K562 (cell line): ENCODE measurements at regions not wholly inside any gene's neighbourhood (a gene's known extent, or its start where the extent isn't known, plus 50 kb on each side); places are given as distances from the start of the nearest gene placed in this dataset.

Source experiments
- ATAC-seq: fragments of 200-7000 bp; cut with Tn5 transposase; 3 replicates; pipeline ENCODE4 v1.9.1; 2020; ENCODE audit warnings: moderate library complexity
- BruUV-seq: library from RNA; stranded (reverse); fragments of 400-500 nt; replicated peaks from 2 replicates; lab custom pipeline; 2021; lab: Mats Ljungman, UMichigan
- CTCF ChIA-PET: fragments of 300-600 bp; formaldehyde crosslinking; extraction: SDS; loops from one replicate; lab custom pipeline; 2021; ENCODE audit warnings: low intra/inter-chr PET ratio; lab: Yijun Ruan, JAX
- POLR2A ChIA-PET: fragments of 300-600, 350-650 bp; sonication (Branson Sonifier 250); formaldehyde crosslinking; extraction: SDS; loops from one replicate; lab custom pipeline; 2021; ENCODE audit warnings: antibody characterized with exemption, inconsistent platforms; lab: Yijun Ruan, JAX
- DNase-seq, 4 experiments: peaks; one replicate each; pipeline versions ENCODE4 v3.0.0 to v3.0.0-alpha.2; 2011 to 2018; ENCODE audit warnings: low spot score in 3 of 4, mixed read lengths in 3 of 4; ENCODE audit errors: extremely low read depth in 1 of 4
- FAIRE-seq: peaks from 2 replicates; lab custom pipeline; 2011; peaks lifted over from hg19 to GRCh38; lab: Jason Lieb, UNC
- H2AFZ ChIP-seq: 2 replicates; pipeline ENCODE4 v1.6.0; 2011; ENCODE audit warnings: low read depth, low read length, control low read depth, inconsistent platforms
- H3K27ac ChIP-seq: fragments of 200-600 bp; 3 replicates; pipeline ENCODE4 v1.8.0; 2011; ENCODE audit warnings: low read depth, mild to moderate bottlenecking, control low read depth, inconsistent platforms, low read length, moderate library complexity, mixed read lengths; ENCODE audit errors: extremely low read depth
- H3K27me3 ChIP-seq, 2 experiments: fragments of 300-600 bp in 1 of 2; 2 replicates in 1 of 2; 3 replicates in 1 of 2; pipeline versions ENCODE4 v1.6.0 to v1.8.0; 2011; ENCODE audit warnings: inconsistent platforms in 2 of 2, low read length in 2 of 2, mild to moderate bottlenecking in 1 of 2, mixed read lengths in 1 of 2, moderate library complexity in 1 of 2; ENCODE audit not compliant: control insufficient read depth in 2 of 2, insufficient read depth in 2 of 2
- H3K36me3 ChIP-seq: fragments of 300-600 bp; 3 replicates; pipeline ENCODE4 v1.8.0; 2011; ENCODE audit warnings: mild to moderate bottlenecking, low read length, inconsistent platforms; ENCODE audit not compliant: control insufficient read depth, insufficient read depth
- H3K4me1 ChIP-seq, 2 experiments: fragments of 200-600 bp in 1 of 2; replicated peaks in 1 of 2; 2 replicates in 1 of 2; 3 replicates in 1 of 2; pipeline versions ENCODE4 v1.5.1 to v1.8.0; 2011; ENCODE audit warnings: inconsistent platforms in 2 of 2, low read length in 2 of 2, mild to moderate bottlenecking in 1 of 2, mixed read lengths in 1 of 2, moderate library complexity in 1 of 2; ENCODE audit not compliant: control insufficient read depth in 2 of 2, insufficient read depth in 2 of 2
- H3K4me2 ChIP-seq: 2 replicates; pipeline ENCODE4 v1.6.1; 2011; ENCODE audit warnings: low read length, control low read depth, inconsistent platforms, mixed read lengths; ENCODE audit not compliant: insufficient read depth
- H3K4me3 ChIP-seq: fragments of 200-600 bp; sonication (generic), shearing (Covaris generic); 2 replicates; pipeline ENCODE4 v1.5.1; 2016; ENCODE audit warnings: control low read depth, inconsistent platforms
- H3K79me2 ChIP-seq: fragments of 200-600 bp; 3 replicates; pipeline ENCODE4 v1.8.0; 2011; ENCODE audit warnings: low read length, inconsistent platforms; ENCODE audit not compliant: control insufficient read depth, insufficient read depth
- H3K9ac ChIP-seq, 2 experiments: 2 replicates each; pipeline versions ENCODE4 v1.6.0 to v1.6.1; 2011; ENCODE audit warnings: low read depth in 2 of 2, low read length in 2 of 2, control low read depth in 1 of 2, inconsistent platforms in 1 of 2, mild to moderate bottlenecking in 1 of 2, mixed read lengths in 1 of 2; ENCODE audit not compliant: insufficient read depth in 1 of 2
- H3K9me1 ChIP-seq: one replicate; pipeline ENCODE4 v1.6.0; 2011; ENCODE audit warnings: inconsistent platforms, mild to moderate bottlenecking, low read length, moderate library complexity; ENCODE audit not compliant: control insufficient read depth, insufficient read depth
- H3K9me3 ChIP-seq: replicated peaks from 2 replicates; pipeline ENCODE4 v1.5.1; 2011; ENCODE audit warnings: low read depth, low read length, inconsistent platforms; ENCODE audit not compliant: control insufficient read depth, insufficient read depth
- H4K20me1 ChIP-seq: replicated peaks from 2 replicates; pipeline ENCODE4 v1.6.1; 2011; ENCODE audit warnings: low read length, inconsistent platforms, mixed read lengths; ENCODE audit not compliant: control insufficient read depth, insufficient read depth
- CREM ChIP-seq: IDR thresholded peaks from 2 replicates; pipeline ENCODE4 v1.6.1; 2014; ENCODE audit warnings: antibody characterized with exemption, low read depth
- GATA2 ChIP-seq: sonication (generic); formaldehyde crosslinking; IDR thresholded peaks from 2 replicates; pipeline ENCODE4 v1.4.0; 2020; ENCODE audit warnings: mild to moderate bottlenecking, missing genetic modification reagents
- LARP7 ChIP-seq: fragments of 450-650 bp; IDR thresholded peaks from 2 replicates; pipeline ENCODE4 v1.6.1; 2016
- MTA1 ChIP-seq: fragments of 450-650 bp; IDR thresholded peaks from 2 replicates; pipeline ENCODE4 v1.6.1; 2017; ENCODE audit warnings: borderline replicate concordance
- PBX2 ChIP-seq, 2 experiments: IDR thresholded peaks in 1 of 2; conservative IDR thresholded peaks in 1 of 2; 2 replicates each; pipeline ENCODE4 v1.6.1; 2016; ENCODE audit warnings: low read depth in 2 of 2, mild to moderate bottlenecking in 1 of 2, missing compliant biosample characterization in 1 of 2, missing genetic modification characterization in 1 of 2, moderate library complexity in 1 of 2
- WGBS: fragments of 100-300 bp; shearing (Covaris generic); methylation state at CpG from one replicate; pipeline ENCODE4 v1.1.6; 2016; ENCODE audit warnings: low coverage, mixed read lengths; ENCODE audit not compliant: insufficient coverage; ENCODE audit errors: missing lambda C conversion rate; 5-methylcytosine and 5-hydroxymethylcytosine counted together
- in situ Hi-C: fragments of 300-500 bp; cut with MboI; formaldehyde crosslinking; loops from 4 replicates; pipeline ENCODE4 v1.15.0; 2018; ENCODE audit warnings: inconsistent platforms, mixed read lengths
- intact Hi-C: fragments of 100-400 bp; cut with micrococcal nuclease; formaldehyde crosslinking; loops from 2 replicates; pipeline ENCODE4 v1.14.2; 2022
- TF ChIP-seq, protein P1 (sequence below): sonication (generic); formaldehyde crosslinking; IDR thresholded peaks from 2 replicates; pipeline ENCODE4 v1.8.0; 2022; ENCODE audit warnings: mild to moderate bottlenecking, missing genetic modification reagents
- TF ChIP-seq, protein P2 (sequence below): fragments of 250-450 bp; sonication (Bioruptor Pico); IDR thresholded peaks from 2 replicates; pipeline ENCODE4 v1.8.0; 2021; ENCODE audit warnings: borderline replicate concordance, mild to moderate bottlenecking, moderate library complexity; ENCODE audit not compliant: poor library complexity, severe bottlenecking
- TF ChIP-seq, protein P3 (sequence below): sonication (generic); formaldehyde crosslinking; IDR thresholded peaks from 2 replicates; pipeline ENCODE4 v1.8.0; 2023; ENCODE audit warnings: mild to moderate bottlenecking, missing genetic modification reagents

DNA sequence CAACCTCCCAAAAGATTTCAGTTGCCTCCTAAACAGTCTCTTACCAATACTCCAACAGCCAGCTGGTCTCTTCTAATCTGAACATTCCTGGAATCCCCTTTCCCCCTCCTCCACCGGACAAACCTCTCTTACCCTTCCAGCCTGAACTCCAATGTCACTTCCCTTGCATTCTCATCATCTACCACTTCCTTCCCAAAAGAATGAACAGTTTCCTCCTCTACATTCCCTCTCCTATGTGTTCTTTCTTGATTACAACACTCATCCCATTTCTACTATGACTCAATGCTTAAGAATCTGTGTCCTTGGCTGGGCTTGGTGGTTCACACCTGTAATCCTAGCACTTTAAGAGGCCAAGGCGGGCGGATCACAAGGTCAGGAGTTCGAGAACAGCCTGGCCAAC is 417.1 kb downstream of the SETD4 start (continued):
- TF ChIP-seq, protein P1, sequence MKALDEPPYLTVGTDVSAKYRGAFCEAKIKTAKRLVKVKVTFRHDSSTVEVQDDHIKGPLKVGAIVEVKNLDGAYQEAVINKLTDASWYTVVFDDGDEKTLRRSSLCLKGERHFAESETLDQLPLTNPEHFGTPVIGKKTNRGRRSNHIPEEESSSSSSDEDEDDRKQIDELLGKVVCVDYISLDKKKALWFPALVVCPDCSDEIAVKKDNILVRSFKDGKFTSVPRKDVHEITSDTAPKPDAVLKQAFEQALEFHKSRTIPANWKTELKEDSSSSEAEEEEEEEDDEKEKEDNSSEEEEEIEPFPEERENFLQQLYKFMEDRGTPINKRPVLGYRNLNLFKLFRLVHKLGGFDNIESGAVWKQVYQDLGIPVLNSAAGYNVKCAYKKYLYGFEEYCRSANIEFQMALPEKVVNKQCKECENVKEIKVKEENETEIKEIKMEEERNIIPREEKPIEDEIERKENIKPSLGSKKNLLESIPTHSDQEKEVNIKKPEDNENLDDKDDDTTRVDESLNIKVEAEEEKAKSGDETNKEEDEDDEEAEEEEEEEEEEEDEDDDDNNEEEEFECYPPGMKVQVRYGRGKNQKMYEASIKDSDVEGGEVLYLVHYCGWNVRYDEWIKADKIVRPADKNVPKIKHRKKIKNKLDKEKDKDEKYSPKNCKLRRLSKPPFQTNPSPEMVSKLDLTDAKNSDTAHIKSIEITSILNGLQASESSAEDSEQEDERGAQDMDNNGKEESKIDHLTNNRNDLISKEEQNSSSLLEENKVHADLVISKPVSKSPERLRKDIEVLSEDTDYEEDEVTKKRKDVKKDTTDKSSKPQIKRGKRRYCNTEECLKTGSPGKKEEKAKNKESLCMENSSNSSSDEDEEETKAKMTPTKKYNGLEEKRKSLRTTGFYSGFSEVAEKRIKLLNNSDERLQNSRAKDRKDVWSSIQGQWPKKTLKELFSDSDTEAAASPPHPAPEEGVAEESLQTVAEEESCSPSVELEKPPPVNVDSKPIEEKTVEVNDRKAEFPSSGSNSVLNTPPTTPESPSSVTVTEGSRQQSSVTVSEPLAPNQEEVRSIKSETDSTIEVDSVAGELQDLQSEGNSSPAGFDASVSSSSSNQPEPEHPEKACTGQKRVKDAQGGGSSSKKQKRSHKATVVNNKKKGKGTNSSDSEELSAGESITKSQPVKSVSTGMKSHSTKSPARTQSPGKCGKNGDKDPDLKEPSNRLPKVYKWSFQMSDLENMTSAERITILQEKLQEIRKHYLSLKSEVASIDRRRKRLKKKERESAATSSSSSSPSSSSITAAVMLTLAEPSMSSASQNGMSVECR, result no peak
- TF ChIP-seq LARP7 (no peak), CREM (no peak), GATA2 (CRISPR knock-in tag) (no peak)
- TF ChIP-seq, protein P2, sequence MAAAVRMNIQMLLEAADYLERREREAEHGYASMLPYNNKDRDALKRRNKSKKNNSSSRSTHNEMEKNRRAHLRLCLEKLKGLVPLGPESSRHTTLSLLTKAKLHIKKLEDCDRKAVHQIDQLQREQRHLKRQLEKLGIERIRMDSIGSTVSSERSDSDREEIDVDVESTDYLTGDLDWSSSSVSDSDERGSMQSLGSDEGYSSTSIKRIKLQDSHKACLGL, result no peak
- TF ChIP-seq, all 486 proteins: peak for 0

GRCh38 chr21:35641271-35642016 is 418.9 kb downstream of the SETD4 start:
- no peak for ATAC-seq
- no peaks in the 10 kb centered on the region for H4K20me1 ChIP-seq
- no peak overlapping the region for H3K4me3 ChIP-seq
- H3K9ac ChIP-seq, result no peak overlapping the region
- DNase-seq, result no peak
- WGBS, result 0% methylated on average over 4 of the region's 4 CpGs
- ChIA-PET CTCF (no interaction called here), POLR2A (no interaction called here)
- H3K9me3 ChIP-seq, result no peaks in the 10 kb centered on the region
- in situ Hi-C loops, result no loop called here
- no peaks in the 10 kb centered on the region for H3K36me3 ChIP-seq
- BruUV-seq, result no TSS peak
- H3K79me2 ChIP-seq, result no peaks in the 10 kb centered on the region
- H2AFZ ChIP-seq, result no peak overlapping the region
- peaks cover 4% of the 10 kb centered on the region in 2 experiments; a peak in 4 of 5 replicates for H3K27me3 ChIP-seq
- FAIRE-seq, result no peak
- no peak overlapping the region for H3K27ac ChIP-seq
- no peaks in the 10 kb centered on the region for H3K9me1 ChIP-seq
- H3K4me1 ChIP-seq, result no peaks in the 10 kb centered on the region
- intact Hi-C loops, result no loop called here
- no peak overlapping the region for H3K4me2 ChIP-seq
- TF ChIP-seq MTA1 (no peak), PBX2 (CRISPR knock-in tag; IDR thresholded peaks at IDR 0.05; ENCODE audit: low read depth) (no peak), PBX2 (tag; conservative IDR thresholded peaks at IDR 0.05; ENCODE audit: low read depth) (no peak)
- TF ChIP-seq, protein P3, sequence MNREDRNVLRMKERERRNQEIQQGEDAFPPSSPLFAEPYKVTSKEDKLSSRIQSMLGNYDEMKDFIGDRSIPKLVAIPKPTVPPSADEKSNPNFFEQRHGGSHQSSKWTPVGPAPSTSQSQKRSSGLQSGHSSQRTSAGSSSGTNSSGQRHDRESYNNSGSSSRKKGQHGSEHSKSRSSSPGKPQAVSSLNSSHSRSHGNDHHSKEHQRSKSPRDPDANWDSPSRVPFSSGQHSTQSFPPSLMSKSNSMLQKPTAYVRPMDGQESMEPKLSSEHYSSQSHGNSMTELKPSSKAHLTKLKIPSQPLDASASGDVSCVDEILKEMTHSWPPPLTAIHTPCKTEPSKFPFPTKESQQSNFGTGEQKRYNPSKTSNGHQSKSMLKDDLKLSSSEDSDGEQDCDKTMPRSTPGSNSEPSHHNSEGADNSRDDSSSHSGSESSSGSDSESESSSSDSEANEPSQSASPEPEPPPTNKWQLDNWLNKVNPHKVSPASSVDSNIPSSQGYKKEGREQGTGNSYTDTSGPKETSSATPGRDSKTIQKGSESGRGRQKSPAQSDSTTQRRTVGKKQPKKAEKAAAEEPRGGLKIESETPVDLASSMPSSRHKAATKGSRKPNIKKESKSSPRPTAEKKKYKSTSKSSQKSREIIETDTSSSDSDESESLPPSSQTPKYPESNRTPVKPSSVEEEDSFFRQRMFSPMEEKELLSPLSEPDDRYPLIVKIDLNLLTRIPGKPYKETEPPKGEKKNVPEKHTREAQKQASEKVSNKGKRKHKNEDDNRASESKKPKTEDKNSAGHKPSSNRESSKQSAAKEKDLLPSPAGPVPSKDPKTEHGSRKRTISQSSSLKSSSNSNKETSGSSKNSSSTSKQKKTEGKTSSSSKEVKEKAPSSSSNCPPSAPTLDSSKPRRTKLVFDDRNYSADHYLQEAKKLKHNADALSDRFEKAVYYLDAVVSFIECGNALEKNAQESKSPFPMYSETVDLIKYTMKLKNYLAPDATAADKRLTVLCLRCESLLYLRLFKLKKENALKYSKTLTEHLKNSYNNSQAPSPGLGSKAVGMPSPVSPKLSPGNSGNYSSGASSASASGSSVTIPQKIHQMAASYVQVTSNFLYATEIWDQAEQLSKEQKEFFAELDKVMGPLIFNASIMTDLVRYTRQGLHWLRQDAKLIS (CRISPR knock-in tag), result no peak
